ENCODE measurements at regions not wholly inside any gene's neighbourhood (a gene's known extent, or its start where the extent isn't known, plus 50 kb on each side); places are given as distances from the start of the nearest gene placed in this dataset.

- TF ChIP-seq POLR2AphosphoS5 (IDR thresholded peaks at IDR 0.05) (no peak), EP300 (IDR thresholded peaks at IDR 0.05) (no peak), POLR2A (IDR thresholded peaks at IDR 0.05; ENCODE audit: low read depth) (no peak)
- TF ChIP-seq, protein P1, sequence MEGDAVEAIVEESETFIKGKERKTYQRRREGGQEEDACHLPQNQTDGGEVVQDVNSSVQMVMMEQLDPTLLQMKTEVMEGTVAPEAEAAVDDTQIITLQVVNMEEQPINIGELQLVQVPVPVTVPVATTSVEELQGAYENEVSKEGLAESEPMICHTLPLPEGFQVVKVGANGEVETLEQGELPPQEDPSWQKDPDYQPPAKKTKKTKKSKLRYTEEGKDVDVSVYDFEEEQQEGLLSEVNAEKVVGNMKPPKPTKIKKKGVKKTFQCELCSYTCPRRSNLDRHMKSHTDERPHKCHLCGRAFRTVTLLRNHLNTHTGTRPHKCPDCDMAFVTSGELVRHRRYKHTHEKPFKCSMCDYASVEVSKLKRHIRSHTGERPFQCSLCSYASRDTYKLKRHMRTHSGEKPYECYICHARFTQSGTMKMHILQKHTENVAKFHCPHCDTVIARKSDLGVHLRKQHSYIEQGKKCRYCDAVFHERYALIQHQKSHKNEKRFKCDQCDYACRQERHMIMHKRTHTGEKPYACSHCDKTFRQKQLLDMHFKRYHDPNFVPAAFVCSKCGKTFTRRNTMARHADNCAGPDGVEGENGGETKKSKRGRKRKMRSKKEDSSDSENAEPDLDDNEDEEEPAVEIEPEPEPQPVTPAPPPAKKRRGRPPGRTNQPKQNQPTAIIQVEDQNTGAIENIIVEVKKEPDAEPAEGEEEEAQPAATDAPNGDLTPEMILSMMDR (IDR thresholded peaks at IDR 0.05), result no peak
Observed at GRCh38 chr13:50419896-50420295, 404.7 kb downstream of the KCNRG start.

Measured in esophagus muscularis mucosa (tissue), 4 donors.